LHCN-M2 (cell line): ENCODE measurements at regions not wholly inside any gene's neighbourhood (a gene's known extent, or its start where the extent isn't known, plus 50 kb on each side); places are given as distances from the start of the nearest gene placed in this dataset.

Source experiments
- DNase-seq: peaks from one replicate; pipeline ENCODE4 v3.0.0-alpha.2; 2012; ENCODE audit warnings: low read depth

DNA sequence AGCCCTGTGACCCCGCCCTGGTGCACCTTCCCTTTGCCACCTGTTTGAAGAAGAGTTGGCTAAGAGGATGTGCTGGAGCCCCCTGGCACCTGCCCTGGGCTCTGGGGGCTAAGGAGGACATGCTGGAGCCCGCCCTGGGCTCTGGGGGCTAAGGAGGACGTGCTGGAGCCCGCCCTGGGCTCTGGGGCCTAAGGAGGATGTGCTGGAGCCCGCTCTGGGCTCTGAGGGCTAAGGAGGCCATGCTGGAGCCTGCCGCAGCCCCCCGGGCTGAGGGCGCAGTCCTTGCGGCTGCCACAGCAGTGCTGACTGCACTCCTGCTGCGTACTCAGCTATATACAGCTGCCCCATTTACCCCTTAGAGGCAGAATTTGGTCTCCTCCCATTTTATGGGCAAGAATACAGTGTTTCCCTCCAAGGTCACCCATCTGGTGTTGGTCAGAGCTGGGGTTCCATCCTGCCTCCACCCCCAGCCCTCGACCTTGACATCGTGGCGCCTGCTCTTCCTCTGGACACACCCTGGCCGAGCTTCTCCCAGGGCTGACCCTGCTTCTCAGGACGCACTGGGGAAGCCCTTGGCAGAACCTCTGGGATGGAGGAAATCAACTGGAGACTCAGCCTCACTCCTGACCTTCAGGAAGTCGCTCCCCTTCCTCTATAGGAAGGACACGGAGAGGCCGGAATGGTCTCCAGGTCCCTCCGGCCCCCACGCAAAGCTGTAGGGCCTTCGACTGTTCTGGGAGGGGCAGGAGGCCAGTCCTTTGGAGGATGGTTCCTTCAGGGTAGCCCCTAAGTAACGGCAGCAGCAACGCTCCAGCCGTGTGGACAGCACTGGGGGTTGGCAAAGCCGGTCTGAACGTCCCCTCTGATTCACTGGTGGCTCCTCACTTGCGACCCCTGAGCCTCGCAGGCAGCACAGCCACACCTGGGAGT lies 65.0 kb upstream of the HPCAL1 start:
- DNase-seq = no peak

DNA sequence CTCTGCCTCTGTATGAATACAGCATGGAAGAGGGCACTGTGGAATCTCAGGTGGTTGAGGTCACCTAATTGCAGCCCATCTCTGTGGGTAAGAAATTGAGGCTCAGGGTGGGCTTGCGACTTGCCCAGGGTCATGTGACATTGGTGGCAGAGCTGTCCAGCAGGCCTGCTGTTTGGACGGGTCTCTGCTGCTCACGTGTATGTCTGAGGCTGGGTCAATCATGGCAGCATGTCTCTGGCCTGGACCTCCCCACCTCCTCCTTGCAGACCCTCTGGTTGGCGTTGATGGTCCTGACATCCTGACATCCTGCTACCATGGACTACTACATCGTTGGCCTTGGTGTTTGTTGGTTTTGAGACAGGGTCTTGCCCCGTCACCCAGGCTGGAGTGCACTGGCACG lies 64.3 kb upstream of the HPCAL1 start:
- no peak for DNase-seq

- DNase-seq = no peak
These were observed 63.7 kb upstream of the HPCAL1 start for GRCh38 chr2:10238991-10239485.

DNA sequence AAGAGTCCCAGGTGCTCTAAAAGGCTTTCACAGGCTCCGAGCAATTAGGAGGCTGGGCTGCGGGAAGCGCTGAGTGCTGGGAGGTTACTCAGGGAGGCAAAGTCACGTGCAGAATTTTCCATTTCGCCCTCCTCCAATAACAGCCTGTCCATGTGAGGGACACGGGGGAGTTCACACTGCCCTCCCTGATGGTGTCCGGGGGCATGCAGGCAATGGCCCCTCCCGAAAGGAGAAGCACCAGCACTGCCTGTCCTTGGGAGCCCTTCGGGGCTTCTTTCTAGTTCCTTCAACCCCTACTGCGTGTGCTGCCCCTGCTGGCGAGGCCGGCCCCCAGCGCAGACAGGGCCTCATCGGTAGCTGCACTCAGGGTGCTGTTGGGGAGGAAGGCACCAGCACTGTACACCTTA lies 63.1 kb upstream of the HPCAL1 start:
- DNase-seq = no peak

GRCh38 chr2:10240161-10240681 lies 62.5 kb upstream of the HPCAL1 start:
- no peak for DNase-seq

GRCh38 chr2:10240911-10241610 lies 61.6 kb upstream of the HPCAL1 start:
- DNase-seq = no peak

GRCh38 chr2:10241641-10242430 lies 60.9 kb upstream of the HPCAL1 start:
- no peak for DNase-seq

GRCh38 chr2:10242451-10242850 lies 60.3 kb upstream of the HPCAL1 start:
- no peak for DNase-seq

DNA sequence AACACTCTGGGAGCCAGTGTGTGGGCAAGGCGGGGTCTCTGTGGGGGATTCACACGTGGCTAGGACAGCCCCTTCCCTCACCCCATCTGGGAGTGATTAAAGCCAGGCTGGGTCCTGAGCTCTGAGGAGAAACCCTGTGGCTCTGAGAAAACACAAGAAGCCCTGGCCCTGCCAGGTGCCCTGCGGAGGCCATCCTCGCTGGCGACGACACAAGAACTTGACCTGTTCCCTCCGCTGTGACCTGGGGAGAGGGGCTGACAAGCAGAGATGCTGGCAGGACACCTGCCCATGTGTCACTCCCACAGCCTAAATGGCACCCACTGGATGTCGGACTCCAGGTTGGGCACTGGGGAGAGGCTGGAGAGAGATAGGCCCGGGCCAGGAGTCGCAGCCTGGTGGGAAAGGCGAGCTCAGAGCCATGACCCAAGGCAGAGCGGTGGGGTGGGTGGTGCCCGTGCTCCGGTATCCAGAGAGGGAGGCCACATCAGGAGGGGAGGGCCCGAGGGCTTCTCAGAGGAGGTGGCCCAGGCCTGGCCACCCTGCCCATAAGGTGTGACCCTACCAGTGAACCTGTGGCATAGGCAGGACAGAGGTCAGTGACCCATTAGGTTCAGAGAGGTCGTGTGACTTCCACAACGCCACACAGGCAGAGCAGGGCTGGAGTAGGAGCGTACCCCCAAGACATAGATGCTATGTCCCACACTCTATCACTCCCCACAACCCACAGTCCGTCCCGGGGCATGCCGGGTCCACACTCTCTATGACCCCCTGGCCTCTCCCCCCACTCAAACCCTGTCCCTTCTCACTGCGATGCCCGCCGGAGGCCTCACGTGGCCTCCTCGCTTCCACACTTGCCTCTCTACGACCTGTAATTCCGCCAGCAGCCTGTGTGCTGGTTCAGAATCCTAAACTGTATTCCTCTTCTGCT lies 59.4 kb upstream of the HPCAL1 start:
- DNase-seq = no peak

DNA sequence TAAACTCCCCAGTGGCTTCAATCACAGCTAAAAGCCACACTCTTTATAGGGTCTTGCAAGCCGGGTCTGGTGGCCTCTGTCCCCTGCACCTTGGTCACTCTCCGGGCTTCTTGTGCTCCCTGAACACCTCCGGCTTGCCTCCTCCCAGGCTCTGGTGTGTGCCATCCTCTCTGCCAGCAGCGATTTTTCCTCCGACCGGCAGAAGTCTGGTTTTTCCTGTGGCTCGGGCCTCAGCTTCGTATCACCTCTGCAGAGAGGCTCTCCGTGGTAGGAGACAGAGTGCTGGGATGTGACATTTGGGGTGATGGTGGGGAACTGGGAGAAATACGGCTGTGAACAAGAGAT lies 58.8 kb upstream of the HPCAL1 start:
- DNase-seq = no peak

- no peak for DNase-seq
These were observed 57.7 kb upstream of the HPCAL1 start for GRCh38 chr2:10245021-10245420.

DNA sequence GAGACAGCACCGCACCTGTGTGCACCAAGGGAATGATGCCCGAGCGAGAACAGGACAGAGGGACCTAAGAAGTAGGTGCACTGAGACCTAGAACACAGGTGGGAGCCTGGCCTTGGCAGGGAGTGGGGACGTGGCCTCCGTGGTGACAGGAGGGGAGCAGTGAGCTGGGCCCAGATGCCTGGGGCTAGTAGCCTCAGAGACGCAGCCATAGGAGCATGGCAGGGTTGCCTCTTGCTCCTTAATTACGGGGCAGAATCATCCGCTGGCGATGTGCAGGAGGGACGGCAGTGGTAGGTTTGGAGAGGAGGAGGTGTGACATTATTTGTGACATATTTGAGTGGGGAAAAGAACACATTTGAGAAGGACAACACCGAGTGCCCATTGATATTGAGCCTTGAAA lies 57.0 kb upstream of the HPCAL1 start:
- no peak for DNase-seq

GRCh38 chr2:10246370-10246769 lies 56.3 kb upstream of the HPCAL1 start:
- no peak for DNase-seq

- no peak for DNase-seq
These were observed 55.9 kb upstream of the HPCAL1 start for GRCh38 chr2:10246831-10247230.

GRCh38 chr2:10249798-10250197 lies 52.9 kb upstream of the HPCAL1 start:
- no peak for DNase-seq

DNA sequence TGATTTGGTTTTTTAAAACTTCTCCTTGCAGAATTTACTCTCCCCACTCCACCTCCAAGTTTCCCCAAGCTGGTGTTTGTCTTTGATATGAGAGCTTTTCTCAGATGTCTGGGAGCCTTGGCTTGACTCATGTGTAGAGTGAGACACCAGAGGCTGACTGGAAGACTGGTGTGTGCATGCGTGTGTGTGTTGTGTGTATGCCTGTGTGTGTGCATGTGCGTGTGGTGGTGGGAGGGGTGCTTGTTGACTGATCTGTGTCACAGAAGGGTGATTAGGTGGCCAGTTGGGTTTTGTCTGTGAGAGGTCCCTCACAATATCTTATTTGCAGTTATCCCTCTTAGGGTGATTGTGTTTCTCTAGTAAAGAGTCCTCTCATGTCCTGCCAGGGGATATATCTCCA lies 50.5 kb upstream of the HPCAL1 start:
- DNase-seq = no peak

DNA sequence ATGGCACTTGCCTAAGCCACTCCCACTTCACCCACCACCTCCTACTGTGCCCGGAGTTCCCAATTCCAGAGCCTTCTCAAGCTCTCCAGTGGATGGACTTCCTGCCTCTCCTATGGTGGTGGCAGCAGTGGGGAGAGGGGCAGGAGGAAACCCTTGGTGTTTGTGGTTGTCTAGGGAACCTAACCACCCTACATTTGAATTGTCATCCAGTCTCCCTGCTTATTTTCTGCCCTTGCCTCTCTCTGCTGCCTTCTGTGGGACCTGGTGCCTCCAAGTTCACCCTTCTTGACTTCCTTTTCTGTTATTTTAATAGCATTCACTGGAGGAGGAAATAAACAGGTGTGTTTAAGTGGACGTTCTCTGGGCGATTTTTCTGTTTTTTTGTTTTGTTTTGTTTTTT lies 50.0 kb upstream of the HPCAL1 start:
- DNase-seq = no peak
